HepG2 (cell line): ENCODE measurements at regions not wholly inside any gene's neighbourhood (a gene's known extent, or its start where the extent isn't known, plus 50 kb on each side); places are given as distances from the start of the nearest gene placed in this dataset.

Experiments
- ARNT2 ChIP-seq: sonication (generic); formaldehyde crosslinking; IDR thresholded peaks from 2 replicates; pipeline ENCODE4 v1.8.0; 2022; ENCODE audit warnings: mild to moderate bottlenecking, low read depth, missing genetic modification reagents, moderate library complexity
- CREM ChIP-seq, 2 experiments: sonication (generic) in 1 of 2; formaldehyde crosslinking in 1 of 2; IDR thresholded peaks; 2 replicates each; pipeline versions ENCODE4 v1.4.0 to v1.6.1; 2016 to 2020; ENCODE audit warnings: antibody characterized with exemption in 1 of 2, mild to moderate bottlenecking in 1 of 2, missing genetic modification reagents in 1 of 2
- DMAP1 ChIP-seq: IDR thresholded peaks from 2 replicates; pipeline ENCODE4 v1.6.1; 2016
- GATAD1 ChIP-seq: IDR thresholded peaks from 2 replicates; pipeline ENCODE4 v1.6.1; 2016; ENCODE audit warnings: missing genetic modification reagents, missing compliant biosample characterization
- GATAD2A ChIP-seq: IDR thresholded peaks from 2 replicates; pipeline ENCODE4 v1.6.1; 2016
- GLMP ChIP-seq: sonication (generic); formaldehyde crosslinking; IDR thresholded peaks from 2 replicates; pipeline ENCODE4 v1.9.0; 2021; ENCODE audit warnings: missing genetic modification reagents, mild to moderate bottlenecking, borderline replicate concordance
- GZF1 ChIP-seq: sonication (generic); formaldehyde crosslinking; IDR thresholded peaks from 2 replicates; pipeline ENCODE4 v1.5.1; 2020; ENCODE audit warnings: mild to moderate bottlenecking, missing genetic modification reagents
- MAX ChIP-seq: IDR thresholded peaks from 2 replicates; pipeline ENCODE4 v1.6.1; 2012; ENCODE audit warnings: inconsistent platforms
- MYNN ChIP-seq: sonication (generic); formaldehyde crosslinking; IDR thresholded peaks from 2 replicates; pipeline ENCODE4 v1.4.0; 2020; ENCODE audit warnings: mild to moderate bottlenecking, low read depth, missing genetic modification reagents
- NFKB2 ChIP-seq: sonication (generic); formaldehyde crosslinking; IDR thresholded peaks from 2 replicates; pipeline ENCODE4 v1.4.0; 2020; ENCODE audit warnings: missing genetic modification reagents, borderline replicate concordance
- POGZ ChIP-seq: sonication (generic); formaldehyde crosslinking; IDR thresholded peaks from 2 replicates; pipeline ENCODE4 v1.4.0; 2020; ENCODE audit warnings: mild to moderate bottlenecking, missing genetic modification reagents
- SIX4 ChIP-seq: sonication (generic); formaldehyde crosslinking; IDR thresholded peaks from 2 replicates; pipeline ENCODE4 v1.4.0; 2020; ENCODE audit warnings: missing genetic modification reagents
- SOX6 ChIP-seq, 2 experiments: fragments of 450-650 bp in 1 of 2; sonication (generic) in 1 of 2; formaldehyde crosslinking in 1 of 2; IDR thresholded peaks; 2 replicates each; pipeline versions ENCODE4 v1.4.0 to v1.6.1; 2017 to 2020; ENCODE audit warnings: antibody characterized with exemption in 1 of 2, mild to moderate bottlenecking in 1 of 2, missing genetic modification reagents in 1 of 2
- STAG1 ChIP-seq: sonication (generic); formaldehyde crosslinking; IDR thresholded peaks from 2 replicates; pipeline ENCODE4 v1.4.0; 2020; ENCODE audit warnings: missing genetic modification reagents
- YEATS4 ChIP-seq: sonication (generic); formaldehyde crosslinking; IDR thresholded peaks from 2 replicates; pipeline ENCODE4 v1.4.0; 2020; ENCODE audit warnings: missing genetic modification reagents, borderline replicate concordance
- ZBTB25 ChIP-seq: IDR thresholded peaks from 2 replicates; pipeline ENCODE4 v1.6.1; 2018; ENCODE audit warnings: missing genetic modification reagents
- ZC3H4 ChIP-seq: sonication (generic); formaldehyde crosslinking; IDR thresholded peaks from 2 replicates; pipeline ENCODE4 v1.4.0; 2020; ENCODE audit warnings: missing genetic modification reagents, borderline replicate concordance
- ZFAT ChIP-seq: sonication (generic); formaldehyde crosslinking; conservative IDR thresholded peaks from 2 replicates; pipeline ENCODE4 v1.8.1; 2023; ENCODE audit warnings: missing genetic modification reagents, inconsistent platforms
- ZNF333 ChIP-seq: sonication (generic); formaldehyde crosslinking; IDR thresholded peaks from 2 replicates; pipeline ENCODE4 v1.4.0; 2020; ENCODE audit warnings: mild to moderate bottlenecking, missing genetic modification reagents, borderline replicate concordance
- ZNF343 ChIP-seq: sonication (generic); formaldehyde crosslinking; IDR thresholded peaks from 2 replicates; pipeline ENCODE4 v1.4.0; 2020; ENCODE audit warnings: mild to moderate bottlenecking, missing genetic modification reagents
- ZNF574 ChIP-seq: sonication (generic); formaldehyde crosslinking; IDR thresholded peaks from 2 replicates; pipeline ENCODE4 v1.4.0; 2020; ENCODE audit warnings: missing genetic modification reagents
- ZNF660 ChIP-seq: sonication (generic); formaldehyde crosslinking; IDR thresholded peaks from 2 replicates; pipeline ENCODE4 v1.5.1; 2020; ENCODE audit warnings: mild to moderate bottlenecking, low read depth, missing genetic modification reagents, borderline replicate concordance
- ZSCAN9 ChIP-seq: IDR thresholded peaks from 2 replicates; pipeline ENCODE4 v1.6.1; 2016; ENCODE audit warnings: borderline replicate concordance

- TF ChIP-seq GLMP (CRISPR knock-in tag) (no peak), ZNF574 (CRISPR knock-in tag) (no peak), MAX (no peak), ZNF333 (CRISPR knock-in tag) (no peak), SOX6 (IDR thresholded peaks at IDR 0.05) (no peak), SOX6 (CRISPR knock-in tag; IDR thresholded peaks at IDR 0.05) (peak; percentile 91), ZFAT (CRISPR knock-in tag) (no peak), DMAP1 (CRISPR knock-in tag) (no peak), MYNN (CRISPR knock-in tag) (no peak), SIX4 (CRISPR knock-in tag) (peak; percentile 74; the same call in 1 of the 2 replicates), GATAD2A (peak; percentile 66), STAG1 (CRISPR knock-in tag) (no peak), ZNF343 (CRISPR knock-in tag) (no peak), ARNT2 (CRISPR knock-in tag) (no peak), ZNF660 (no peak), POGZ (no peak), ZBTB25 (no peak), ZSCAN9 (no peak; the same call in 1 of the 2 replicates), GATAD1 (CRISPR knock-in tag) (no peak), NFKB2 (no peak), ZC3H4 (CRISPR knock-in tag) (no peak), CREM (IDR thresholded peaks at IDR 0.05) (peak; percentile 40; the same call in 1 of the 2 replicates), CREM (CRISPR knock-in tag; IDR thresholded peaks at IDR 0.05) (no peak), YEATS4 (CRISPR knock-in tag) (no peak), GZF1 (CRISPR knock-in tag) (no peak)
Measured at GRCh38 chr4:26120098-26120825, 200.6 kb upstream of the RBPJ start (continued).
